OCI-LY7 (cell line): ENCODE measurements at regions not wholly inside any gene's neighbourhood (a gene's known extent, or its start where the extent isn't known, plus 50 kb on each side); places are given as distances from the start of the nearest gene placed in this dataset.

Source experiments
- BruUV-seq: library from RNA; stranded (reverse); fragments of 400-500 nt; replicated peaks from 2 replicates; lab custom pipeline; 2021; lab: Mats Ljungman, UMichigan
- CTCF ChIA-PET: fragments of 300-600 bp; sonication (Branson Sonifier 250); formaldehyde crosslinking; loops from one replicate; lab custom pipeline; 2022; ENCODE audit warnings: antibody characterized with exemption; ENCODE audit not compliant: unreplicated experiment; lab: Charles Lee
- POLR2A ChIA-PET: fragments of 300-600 bp; sonication (Branson Sonifier 250); formaldehyde crosslinking; loops from one replicate; lab custom pipeline; 2022; ENCODE audit warnings: antibody characterized with exemption; lab: Charles Lee
- DNase-seq: peaks from one replicate; pipeline ENCODE4 v3.0.0-alpha.2; 2015; ENCODE audit warnings: low spot score
- H2AFZ ChIP-seq: fragments of 200-600 bp; sonication (generic), shearing (Covaris generic); 2 replicates; pipeline ENCODE4 v1.6.1; 2014; ENCODE audit warnings: mild to moderate bottlenecking, antibody characterized with exemption, low read length, moderate library complexity
- H3K27ac ChIP-seq: fragments of 200-600 bp; sonication (generic); 2 replicates; pipeline ENCODE4 v1.5.1; 2014; ENCODE audit warnings: mixed run types, low read depth, mild to moderate bottlenecking, moderate library complexity, low read length, inconsistent platforms; ENCODE audit not compliant: poor library complexity, severe bottlenecking
- H3K36me3 ChIP-seq: fragments of 200-600 bp; sonication (generic); 2 replicates; pipeline ENCODE4 v1.6.1; 2014; ENCODE audit warnings: mild to moderate bottlenecking, antibody characterized with exemption, low read length, moderate library complexity, mixed read lengths; ENCODE audit not compliant: insufficient read depth
- H3K4me1 ChIP-seq: fragments of 200-600 bp; sonication (generic); 2 replicates; pipeline ENCODE4 v1.5.1; 2014; ENCODE audit warnings: mild to moderate bottlenecking, low read length; ENCODE audit not compliant: insufficient read depth, poor library complexity, severe bottlenecking
- H3K4me2 ChIP-seq: fragments of 200-600 bp; sonication (generic); 2 replicates; pipeline ENCODE4 v1.6.1; 2014; ENCODE audit warnings: mild to moderate bottlenecking, low read length
- H3K4me3 ChIP-seq: fragments of 200-600 bp; sonication (generic); 2 replicates; pipeline ENCODE4 v1.5.1; 2014; ENCODE audit warnings: mild to moderate bottlenecking, low read depth, low read length; ENCODE audit not compliant: poor library complexity, severe bottlenecking
- H3K79me2 ChIP-seq: fragments of 200-600 bp; sonication (generic); 2 replicates; pipeline ENCODE4 v1.6.1; 2016; ENCODE audit warnings: low read depth, mild to moderate bottlenecking, low read length, moderate library complexity, mixed read lengths; ENCODE audit not compliant: insufficient read depth
- H3K9me2 ChIP-seq: fragments of 200-600 bp; sonication (generic); 2 replicates; pipeline ENCODE4 v1.6.1; 2016; ENCODE audit warnings: mild to moderate bottlenecking, low read length, mixed read lengths; ENCODE audit not compliant: insufficient read depth
- H3K9me3 ChIP-seq: fragments of 200-600 bp; sonication (generic); 2 replicates; pipeline ENCODE4 v1.6.1; 2014; ENCODE audit warnings: mild to moderate bottlenecking, mixed run types, low read length, mixed read lengths
- H4K20me1 ChIP-seq: fragments of 200-600 bp; sonication (generic); 2 replicates; pipeline ENCODE4 v1.6.1; 2014; ENCODE audit warnings: mild to moderate bottlenecking, antibody characterized with exemption, low read length, moderate library complexity, mixed read lengths; ENCODE audit not compliant: insufficient read depth
- CTCF ChIP-seq: fragments of 200-600 bp; sonication (generic); conservative IDR thresholded peaks from 2 replicates; pipeline ENCODE4 v1.5.1; 2014; ENCODE audit warnings: mild to moderate bottlenecking, antibody characterized with exemption, low read length, moderate library complexity, mixed read lengths
- EZH2phosphoT487 ChIP-seq: fragments of 200-600 bp; sonication (generic); IDR thresholded peaks from 2 replicates; pipeline ENCODE4 v1.6.1; 2018; ENCODE audit warnings: low read depth, borderline replicate concordance, mild to moderate bottlenecking, mixed run types, antibody characterized with exemption, low read length, moderate library complexity, mixed read lengths
- intact Hi-C: fragments of 100-400 bp; cut with micrococcal nuclease; formaldehyde crosslinking; loops from one replicate; pipeline ENCODE4 v1.10.0; 2022; ENCODE audit not compliant: unreplicated experiment

GRCh38 chr6:164315376-164315775 is 900.9 kb downstream of the QKI start:
- BruUV-seq, result no TSS peak
- Histone ChIP-seq H3K79me2 (no peaks in the 10 kb centered on the region), H3K4me2 (no peak overlapping the region), H4K20me1 (no peaks in the 10 kb centered on the region), H3K4me3 (no peak overlapping the region), H3K4me1 (no peaks in the 10 kb centered on the region), H2AFZ (no peak overlapping the region), H3K9me3 (no peaks in the 10 kb centered on the region), H3K27ac (no peak overlapping the region), H3K36me3 (no peaks in the 10 kb centered on the region), H3K9me2 (no peaks in the 10 kb centered on the region)
- no peak for DNase-seq
- no peak for TF ChIP-seq EZH2phosphoT487
- no peak for TF ChIP-seq CTCF
- CTCF ChIA-PET, result no interaction called here
- intact Hi-C loops, result no loop called here
- POLR2A ChIA-PET, result interaction anchor here (0.6 kb wide), 1 partner anchor 82 kb away, joined by 3 read pairs; no protein-coding TSS in a partner anchor

GRCh38 chr6:164308339-164308738 is 893.8 kb downstream of the QKI start:
- Histone ChIP-seq H3K4me1 (no peaks in the 10 kb centered on the region), H3K36me3 (no peaks in the 10 kb centered on the region), H3K27ac (no peak overlapping the region), H3K4me2 (no peak overlapping the region), H3K79me2 (no peaks in the 10 kb centered on the region), H3K4me3 (no peak overlapping the region), H2AFZ (no peak overlapping the region), H4K20me1 (no peaks in the 10 kb centered on the region), H3K9me2 (no peaks in the 10 kb centered on the region), H3K9me3 (no peaks in the 10 kb centered on the region)
- no peak for TF ChIP-seq CTCF
- no peak for TF ChIP-seq EZH2phosphoT487
- ChIA-PET POLR2A (no interaction called here), CTCF (no interaction called here)
- intact Hi-C loops, result no loop called here
- BruUV-seq, result no TSS peak
- DNase-seq, result no peak

- BruUV-seq, result no TSS peak
- Histone ChIP-seq H4K20me1 (no peaks in the 10 kb centered on the region), H3K79me2 (no peaks in the 10 kb centered on the region), H3K4me3 (no peak overlapping the region), H3K27ac (no peak overlapping the region), H3K9me2 (no peaks in the 10 kb centered on the region), H3K4me2 (no peak overlapping the region), H2AFZ (no peak overlapping the region), H3K36me3 (no peaks in the 10 kb centered on the region), H3K9me3 (no peaks in the 10 kb centered on the region), H3K4me1 (no peaks in the 10 kb centered on the region)
- intact Hi-C loops, result no loop called here
- TF ChIP-seq CTCF (no peak), EZH2phosphoT487 (no peak)
- POLR2A ChIA-PET, result no interaction called here
- no peak for DNase-seq
- CTCF ChIA-PET, result no interaction called here
These were observed 888.8 kb downstream of the QKI start for GRCh38 chr6:164303102-164303964.
